ENCODE measurements at regions not wholly inside any gene's neighbourhood (a gene's known extent, or its start where the extent isn't known, plus 50 kb on each side); places are given as distances from the start of the nearest gene placed in this dataset.

GRCh38 chr3:178396318-178396717 lies 139.9 kb upstream of the KCNMB2 start:
- DNase-seq, result no peak

DNA sequence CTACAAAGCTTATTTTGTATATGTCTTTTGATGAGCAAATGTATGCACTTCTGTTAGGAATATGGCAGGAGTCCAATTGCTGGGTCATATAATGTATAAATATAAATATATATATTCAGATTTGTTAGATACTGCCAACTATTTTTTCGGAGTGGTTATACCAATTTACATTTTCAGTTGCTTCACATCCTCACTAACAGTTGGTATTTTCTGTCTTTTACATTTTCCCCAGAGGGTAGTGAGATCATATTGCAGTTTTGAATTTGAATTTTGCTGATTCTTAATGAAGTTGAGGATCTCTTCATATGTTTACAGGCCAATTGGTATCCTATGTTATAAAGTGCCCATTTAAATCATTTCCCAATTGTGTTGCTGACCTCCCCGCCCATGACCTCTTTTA lies 139.0 kb upstream of the KCNMB2 start:
- no peak for DNase-seq

GRCh38 chr3:178397836-178398235 lies 138.4 kb upstream of the KCNMB2 start:
- no peak for DNase-seq

- DNase-seq, result no peak
These were observed 131.3 kb upstream of the KCNMB2 start for GRCh38 chr3:178404961-178405360.

GRCh38 chr3:178405531-178405930 lies 130.7 kb upstream of the KCNMB2 start:
- DNase-seq, result no peak

GRCh38 chr3:178406206-178406605 lies 130.0 kb upstream of the KCNMB2 start:
- no peak for DNase-seq

GRCh38 chr3:178415384-178415783 lies 120.9 kb upstream of the KCNMB2 start:
- DNase-seq, result no peak

DNA sequence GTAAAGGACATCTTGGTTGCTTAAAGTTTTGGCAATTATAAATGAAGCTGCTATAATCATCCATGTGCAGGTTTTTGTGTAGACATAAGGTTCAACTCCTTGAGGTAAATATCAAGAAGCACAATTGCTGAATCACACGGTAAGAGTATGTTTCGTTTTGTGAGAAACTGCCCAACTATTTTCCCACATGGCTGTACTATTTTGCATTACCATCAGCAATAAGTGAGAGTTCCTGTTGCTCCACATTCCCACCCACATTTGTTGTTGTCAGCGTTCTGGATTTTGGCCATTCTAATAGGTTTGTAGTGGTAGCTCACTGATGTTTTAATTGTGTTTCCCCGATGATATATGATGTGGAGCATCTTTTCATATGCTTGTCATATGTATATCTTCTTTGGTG lies 118.5 kb upstream of the KCNMB2 start:
- DNase-seq, result no peak

GRCh38 chr3:178419071-178419470 lies 117.2 kb upstream of the KCNMB2 start:
- DNase-seq, result no peak

- DNase-seq, result no peak
These were observed 116.2 kb upstream of the KCNMB2 start for GRCh38 chr3:178420033-178420432.

DNA sequence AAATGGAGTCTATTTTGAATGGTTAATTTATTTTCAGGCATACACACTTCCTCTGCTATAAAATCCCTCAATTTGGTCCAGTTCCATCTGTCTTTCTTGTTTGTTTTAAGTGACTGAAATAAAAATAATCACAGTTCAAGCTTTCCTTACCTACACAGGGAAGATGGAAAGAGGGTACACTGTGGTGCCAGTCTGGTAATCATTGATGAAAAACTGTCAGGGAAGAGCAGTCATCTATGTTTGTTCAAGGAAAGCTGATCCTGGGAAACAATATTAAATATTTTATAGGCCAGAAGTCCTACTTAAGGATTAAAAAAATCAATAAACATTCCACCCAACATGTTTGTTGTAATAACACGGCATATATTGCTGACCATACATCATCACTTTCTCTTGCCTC lies 115.2 kb upstream of the KCNMB2 start:
- no peak for DNase-seq

DNA sequence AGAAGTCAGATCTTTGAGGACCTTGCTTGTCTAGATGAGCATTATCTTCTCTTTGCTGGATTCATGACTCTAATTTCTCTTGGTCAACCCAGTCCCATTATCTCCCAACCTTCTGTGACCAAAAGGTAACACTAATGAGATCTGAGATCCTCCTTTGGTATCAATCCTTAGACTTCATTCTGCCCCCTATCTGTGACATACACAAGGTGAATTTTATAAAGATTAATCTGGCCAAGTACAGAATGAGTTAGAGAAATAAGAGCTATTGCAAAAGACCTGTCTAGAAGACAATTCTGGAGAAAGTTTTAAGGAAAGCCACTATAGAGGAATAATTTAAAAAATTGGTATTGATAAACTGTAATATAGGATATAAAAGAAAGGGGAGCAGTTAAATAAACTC lies 113.8 kb upstream of the KCNMB2 start:
- no peak for DNase-seq

GRCh38 chr3:178428037-178428436 lies 108.2 kb upstream of the KCNMB2 start:
- no peak for DNase-seq

- DNase-seq, result no peak
These were observed 101.9 kb upstream of the KCNMB2 start for GRCh38 chr3:178434206-178434805.

DNA sequence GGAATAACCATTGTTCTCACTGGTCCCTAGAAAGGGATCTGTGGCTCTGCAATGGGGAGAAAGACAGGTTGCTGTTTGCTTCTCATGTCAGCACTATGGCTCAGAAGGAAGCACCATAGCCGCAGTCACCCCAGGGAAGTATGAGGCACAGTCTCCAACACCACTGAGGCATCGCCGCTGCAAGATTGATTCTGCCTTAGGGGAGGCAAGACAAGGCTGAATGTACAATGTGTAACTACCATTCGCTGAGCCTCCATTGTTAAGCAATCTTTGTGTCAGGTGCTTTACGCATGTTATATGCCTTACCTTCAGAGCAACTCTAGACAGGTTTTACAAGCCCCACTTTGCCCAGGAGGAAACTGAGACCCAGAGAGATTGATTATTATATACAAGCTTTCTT lies 100.7 kb upstream of the KCNMB2 start:
- DNase-seq, result no peak

DNA sequence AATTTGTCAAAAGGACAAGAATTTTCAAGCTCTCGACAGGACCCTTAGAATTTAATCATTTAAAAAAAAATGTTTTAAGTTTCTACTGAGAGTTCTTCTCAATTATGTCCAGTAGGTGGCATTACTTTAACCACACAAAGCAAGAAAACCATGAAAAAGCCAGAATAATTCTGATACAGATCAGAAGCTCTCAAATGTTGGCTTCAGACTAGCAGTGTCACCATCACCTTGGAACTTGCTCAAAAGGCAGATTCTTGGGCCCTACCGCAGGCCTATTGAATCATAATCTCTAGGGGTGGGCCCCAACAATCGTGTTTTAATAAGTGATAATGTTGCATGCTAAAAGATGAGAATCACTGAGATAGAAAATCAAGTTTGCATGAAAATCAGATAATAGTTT lies 99.5 kb upstream of the KCNMB2 start:
- peak; percentile 5 to 19 for DNase-seq

DNA sequence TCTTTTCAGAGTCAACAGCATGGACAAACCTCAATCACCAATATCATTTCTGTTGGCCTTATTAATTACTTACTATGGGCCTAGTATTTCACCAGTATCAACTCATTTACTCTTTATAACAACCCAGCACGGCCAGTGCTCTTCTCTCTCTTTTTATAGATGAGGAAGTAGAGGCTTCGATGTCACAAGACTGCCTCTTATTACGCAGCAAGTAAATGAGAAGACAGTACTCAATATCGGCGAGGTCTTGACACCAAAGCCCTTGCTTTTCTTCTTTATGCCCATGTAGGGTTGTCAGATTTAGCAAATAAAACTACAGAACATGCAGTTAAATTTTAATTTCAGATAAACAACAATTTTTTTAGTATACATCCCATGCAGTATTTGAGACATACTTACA lies 99.0 kb upstream of the KCNMB2 start:
- DNase-seq, result peak; percentile 25 to 27

DNA sequence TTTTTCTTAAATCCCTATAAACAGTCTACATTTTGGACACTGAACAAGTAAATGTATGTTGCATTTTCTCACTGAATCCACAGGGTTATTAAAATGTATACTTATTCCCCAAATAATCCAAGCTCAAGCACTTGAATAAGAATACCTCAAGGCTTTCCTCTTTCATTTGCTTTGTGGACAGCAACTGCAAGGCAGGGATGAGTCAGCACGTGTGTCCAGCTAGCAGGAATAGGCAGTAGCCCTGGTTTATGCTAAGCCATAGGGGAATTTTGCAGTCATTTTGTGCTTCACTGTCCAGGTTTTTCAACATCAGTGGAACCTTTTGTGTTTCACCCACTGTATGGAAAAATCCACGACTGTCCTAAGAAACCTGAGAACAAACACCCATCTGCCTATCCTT lies 96.7 kb upstream of the KCNMB2 start:
- DNase-seq, result peak in 1 of 2 donors; percentile 1

GRCh38 chr3:178440043-178440442 lies 96.2 kb upstream of the KCNMB2 start:
- DNase-seq, result no peak

GRCh38 chr3:178443634-178444033 lies 92.6 kb upstream of the KCNMB2 start:
- DNase-seq, result no peak

GRCh38 chr3:178445139-178445538 lies 91.1 kb upstream of the KCNMB2 start:
- no peak for DNase-seq

- DNase-seq, result no peak
These were observed 90.2 kb upstream of the KCNMB2 start for GRCh38 chr3:178446059-178446458.

GRCh38 chr3:178450476-178450875 lies 85.8 kb upstream of the KCNMB2 start:
- DNase-seq, result no peak

- no peak for DNase-seq
These were observed 84.4 kb upstream of the KCNMB2 start for GRCh38 chr3:178451799-178452198.

DNA sequence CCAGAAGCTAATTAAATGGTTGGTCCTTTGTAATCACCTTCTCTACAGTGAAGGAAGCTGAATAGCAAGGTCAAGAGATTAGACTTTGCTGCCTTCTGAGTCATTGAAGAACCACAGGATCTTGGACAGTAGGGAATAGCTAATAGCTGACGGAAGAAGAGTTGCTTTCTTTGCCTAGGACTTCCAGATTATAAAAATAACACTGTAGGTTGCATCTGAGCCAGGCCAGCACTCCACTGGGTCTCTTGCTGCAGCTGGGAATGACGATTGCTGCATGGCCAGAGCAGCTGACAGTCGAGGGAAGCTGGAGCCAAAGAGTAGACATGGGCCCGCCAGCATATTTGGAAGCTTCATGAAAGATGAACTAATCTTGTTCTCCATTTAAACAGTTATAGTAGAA lies 81.5 kb upstream of the KCNMB2 start:
- DNase-seq, result no peak

GRCh38 chr3:178455226-178455625 lies 81.0 kb upstream of the KCNMB2 start:
- no peak for DNase-seq
